ENCODE measurements at regions not wholly inside any gene's neighbourhood (a gene's known extent, or its start where the extent isn't known, plus 50 kb on each side); places are given as distances from the start of the nearest gene placed in this dataset.
A peak's percentile ranks its signal among the peaks of the same experiment; 100 is the strongest.

DNA sequence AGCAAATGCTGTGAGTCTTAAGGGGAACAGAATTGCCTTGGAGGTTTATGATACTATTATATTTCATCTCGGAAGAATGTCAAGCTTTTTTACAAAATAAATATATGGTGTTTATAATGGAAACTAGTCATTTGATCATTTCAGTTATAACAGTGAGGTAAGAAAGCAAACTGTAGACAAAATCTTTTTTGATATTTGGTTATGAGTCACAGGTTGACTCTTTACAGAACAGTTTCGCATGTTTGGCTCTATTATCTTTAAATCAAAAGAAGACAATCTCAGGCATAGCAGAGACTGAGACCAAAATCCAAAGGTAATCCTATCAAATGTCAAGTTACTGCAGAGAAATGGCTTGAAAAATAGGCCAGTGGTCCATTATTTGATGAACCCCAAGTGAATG is 490.9 kb upstream of the MDFIC2 start:
- TF ChIP-seq, protein P1, sequence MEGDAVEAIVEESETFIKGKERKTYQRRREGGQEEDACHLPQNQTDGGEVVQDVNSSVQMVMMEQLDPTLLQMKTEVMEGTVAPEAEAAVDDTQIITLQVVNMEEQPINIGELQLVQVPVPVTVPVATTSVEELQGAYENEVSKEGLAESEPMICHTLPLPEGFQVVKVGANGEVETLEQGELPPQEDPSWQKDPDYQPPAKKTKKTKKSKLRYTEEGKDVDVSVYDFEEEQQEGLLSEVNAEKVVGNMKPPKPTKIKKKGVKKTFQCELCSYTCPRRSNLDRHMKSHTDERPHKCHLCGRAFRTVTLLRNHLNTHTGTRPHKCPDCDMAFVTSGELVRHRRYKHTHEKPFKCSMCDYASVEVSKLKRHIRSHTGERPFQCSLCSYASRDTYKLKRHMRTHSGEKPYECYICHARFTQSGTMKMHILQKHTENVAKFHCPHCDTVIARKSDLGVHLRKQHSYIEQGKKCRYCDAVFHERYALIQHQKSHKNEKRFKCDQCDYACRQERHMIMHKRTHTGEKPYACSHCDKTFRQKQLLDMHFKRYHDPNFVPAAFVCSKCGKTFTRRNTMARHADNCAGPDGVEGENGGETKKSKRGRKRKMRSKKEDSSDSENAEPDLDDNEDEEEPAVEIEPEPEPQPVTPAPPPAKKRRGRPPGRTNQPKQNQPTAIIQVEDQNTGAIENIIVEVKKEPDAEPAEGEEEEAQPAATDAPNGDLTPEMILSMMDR (conservative IDR thresholded peaks at IDR 0.05) = no peak
- peak overlapping the region; percentile 91 for H3K27ac ChIP-seq

DNA sequence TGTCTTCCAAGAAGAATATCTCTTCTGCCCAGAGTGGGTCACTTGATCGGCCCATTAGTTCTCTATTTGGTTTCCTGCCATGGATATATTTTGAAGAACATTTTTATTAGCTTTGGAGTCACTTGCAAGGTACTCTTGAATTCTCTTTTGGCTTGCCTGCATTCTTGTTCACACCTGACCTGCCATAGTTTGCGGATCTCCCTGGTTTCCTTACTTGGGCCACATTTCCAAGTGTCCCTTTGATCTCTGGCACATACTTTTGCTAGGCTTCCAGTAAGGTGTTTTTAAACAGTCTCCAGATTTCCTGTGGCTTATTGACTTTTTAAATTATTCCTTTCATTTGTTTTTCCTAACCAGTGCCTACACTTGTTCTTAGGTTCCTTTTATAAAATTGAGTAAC is 488.5 kb upstream of the MDFIC2 start:
- TF ChIP-seq, protein P1 (conservative IDR thresholded peaks at IDR 0.05) = no peak
- peak overlapping the region; percentile 91 for H3K27ac ChIP-seq

- TF ChIP-seq, protein P1 (conservative IDR thresholded peaks at IDR 0.05) = no peak
- no peak overlapping the region for H3K27ac ChIP-seq
Measured at GRCh38 chr3:70789878-70790277, 477.4 kb upstream of the MDFIC2 start.

DNA sequence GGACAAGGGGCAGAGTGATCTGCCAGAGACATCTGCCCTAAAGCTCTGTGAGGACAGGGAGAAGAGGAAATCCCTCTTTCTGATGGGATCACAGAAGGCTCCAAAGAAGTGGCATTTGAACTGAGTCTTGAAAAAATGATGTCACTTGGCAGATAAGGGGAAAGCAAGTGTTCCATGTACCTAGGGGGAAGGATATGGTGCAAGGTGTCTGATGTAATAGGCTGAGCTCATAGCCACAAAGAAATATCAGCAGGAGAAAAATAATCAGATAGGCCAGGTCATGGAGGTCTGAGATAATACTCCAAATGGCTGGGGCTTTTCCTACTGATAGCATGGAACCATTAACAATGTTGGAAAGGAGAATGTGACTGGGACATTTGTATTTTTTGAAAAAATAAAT is 468.4 kb upstream of the MDFIC2 start:
- H3K27ac ChIP-seq = no peak overlapping the region
- TF ChIP-seq, protein P1 (conservative IDR thresholded peaks at IDR 0.05) = no peak

DNA sequence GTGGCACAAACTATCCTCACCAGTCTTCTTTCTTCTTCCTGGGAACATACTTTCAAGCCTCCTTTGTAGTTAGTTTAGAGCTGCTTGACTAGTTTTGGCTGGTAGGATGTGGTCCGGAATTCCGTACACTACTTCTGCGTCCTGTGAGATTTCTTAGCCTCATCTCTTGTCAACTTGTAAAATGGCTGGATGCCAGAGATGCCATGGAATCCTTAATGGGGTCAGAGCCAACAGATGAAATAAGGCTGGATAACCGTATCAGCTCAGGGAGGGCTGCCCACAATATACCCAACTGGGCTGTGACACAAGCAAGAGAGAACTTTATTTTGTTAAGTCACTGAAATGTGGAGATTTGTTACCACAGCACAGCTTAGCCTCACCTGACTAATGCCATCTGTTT is 466.9 kb upstream of the MDFIC2 start:
- H3K27ac ChIP-seq = no peak overlapping the region
- TF ChIP-seq, protein P1 (conservative IDR thresholded peaks at IDR 0.05) = no peak

DNA sequence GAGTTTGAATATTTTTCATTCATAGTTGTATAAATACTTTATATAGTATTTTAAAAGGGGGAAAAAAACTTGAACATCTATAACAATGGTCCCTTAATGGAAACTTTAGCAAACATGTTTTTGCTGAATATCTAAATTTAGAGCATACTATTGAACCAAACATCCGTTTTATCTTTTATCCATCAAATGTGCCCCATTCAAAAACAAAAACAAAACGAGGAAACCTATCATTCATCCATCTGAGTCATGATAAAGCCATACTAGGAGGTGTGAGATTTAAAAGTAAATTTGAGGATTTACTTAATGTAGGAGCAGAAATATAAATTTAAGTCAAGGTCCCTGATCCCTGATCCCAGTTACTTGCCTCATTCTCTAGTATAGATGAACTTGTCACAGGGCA is 463.6 kb upstream of the MDFIC2 start:
- H3K27ac ChIP-seq = no peak overlapping the region
- TF ChIP-seq, protein P1 (conservative IDR thresholded peaks at IDR 0.05) = no peak

DNA sequence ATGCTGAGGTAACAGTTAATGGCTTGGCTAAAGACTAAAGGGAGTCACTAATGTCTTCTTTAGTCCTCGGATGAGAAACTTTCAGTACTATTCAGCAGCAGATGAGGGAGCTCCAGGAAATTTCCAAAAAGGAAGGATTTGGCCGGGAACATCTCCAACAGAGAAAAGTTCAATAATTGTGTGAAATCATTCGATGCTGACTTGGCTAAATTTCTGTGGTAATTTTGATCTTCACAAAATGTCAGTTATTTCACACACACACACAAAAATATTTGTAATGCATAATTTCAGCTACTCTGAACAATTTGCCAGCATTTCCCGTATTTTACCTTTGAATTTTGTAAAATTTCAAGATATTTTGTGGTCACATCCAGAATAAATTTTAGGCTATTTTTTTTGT is 462.8 kb upstream of the MDFIC2 start:
- TF ChIP-seq, protein P1 (conservative IDR thresholded peaks at IDR 0.05) = no peak
- no peak overlapping the region for H3K27ac ChIP-seq

- TF ChIP-seq, protein P1 (conservative IDR thresholded peaks at IDR 0.05) = no peak
- no peak overlapping the region for H3K27ac ChIP-seq
Measured at GRCh38 chr3:70774641-70775040, 462.2 kb upstream of the MDFIC2 start.

Data from VCaP (cell line).